Lung (tissue), 11 donors: ENCODE measurements at regions not wholly inside any gene's neighbourhood (a gene's known extent, or its start where the extent isn't known, plus 50 kb on each side); places are given as distances from the start of the nearest gene placed in this dataset.

Experiments used
- ATAC-seq: fragments of 200-7000 bp; cut with Tn5 transposase; one replicate; pipeline ENCODE4 v1.9.1; 2020; ENCODE audit warnings: moderate number of reproducible peaks; ENCODE audit not compliant: insufficient read depth, low FRiP score
- DNase-seq, 3 donors: peaks; one replicate each; pipeline ENCODE4 v3.0.0-alpha.2; 2013 to 2017
- H3K27ac ChIP-seq, 2 donors: one replicate each; pipeline ENCODE4 v1.5.1; 2013; ENCODE audit warnings: mild to moderate bottlenecking in 2 of 2, moderate library complexity in 2 of 2, control low read depth in 1 of 2, inconsistent platforms in 1 of 2, low read depth in 1 of 2, low read length in 1 of 2
- H3K27me3 ChIP-seq, 3 donors: one replicate each; pipeline ENCODE4 v1.5.1; 2013; ENCODE audit warnings: low read length in 2 of 3; ENCODE audit not compliant: control insufficient read depth in 3 of 3, insufficient read depth in 3 of 3
- H3K36me3 ChIP-seq, 4 donors: one replicate each; pipeline ENCODE4 v1.5.1; 2013; ENCODE audit warnings: low read length in 4 of 4, mild to moderate bottlenecking in 1 of 4, moderate library complexity in 1 of 4; ENCODE audit not compliant: control insufficient read depth in 4 of 4, insufficient read depth in 4 of 4
- H3K4me1 ChIP-seq, 5 donors: one replicate each; pipeline ENCODE4 v1.5.1; 2013; ENCODE audit warnings: low read length in 5 of 5, mild to moderate bottlenecking in 2 of 5, moderate library complexity in 1 of 5; ENCODE audit not compliant: control insufficient read depth in 5 of 5, insufficient read depth in 5 of 5
- H3K4me3 ChIP-seq: one replicate; pipeline ENCODE4 v1.5.1; 2013; ENCODE audit warnings: mild to moderate bottlenecking, control low read depth, moderate library complexity
- H3K9ac ChIP-seq, 2 donors: one replicate each; pipeline ENCODE4 v1.5.1; 2013; ENCODE audit warnings: low read length in 2 of 2, control low read depth in 1 of 2; ENCODE audit not compliant: insufficient read depth in 1 of 2
- H3K9me3 ChIP-seq, 4 donors: one replicate each; pipeline ENCODE4 v1.5.1; 2013; ENCODE audit warnings: low read length in 3 of 4, mild to moderate bottlenecking in 1 of 4, moderate library complexity in 1 of 4; ENCODE audit not compliant: control insufficient read depth in 4 of 4, insufficient read depth in 3 of 4
- CTCF ChIP-seq: IDR thresholded peaks from 2 replicates; pipeline ENCODE4 v1.5.1; 2012; ENCODE audit warnings: mild to moderate bottlenecking; ENCODE audit errors: control extremely low read depth, extremely low read depth
- WGBS, 2 donors: extraction: QIAGEN DNeasy Blood & Tissue Kit; methylation state at CpG; one replicate each; pipeline ENCODE4 v1.1.7; 2013; 5-methylcytosine and 5-hydroxymethylcytosine counted together
- donor health status: control.
- donor health status: control.
- donor health status: Bipolar disorder and iron deficiency.
- donor health status: healthy.
- donor health status: DM: yes; HTN: yes; CAD: no.

- peak in 1 of 3 donors; percentile 58 for DNase-seq
- Histone ChIP-seq H3K4me3 (no peak overlapping the region), H3K27me3 (no peaks in the 10 kb centered on the region), H3K4me1 (peaks cover 10 to 21% (median 11%) of the 10 kb centered on the region in 5 donors), H3K9ac (no peak overlapping the region), H3K27ac (no peak overlapping the region), H3K9me3 (no peaks in the 10 kb centered on the region), H3K36me3 (no peaks in the 10 kb centered on the region)
- 87 to 95% methylated on average over 1 of the region's 1 CpG for WGBS, 2 donors
- no peak for TF ChIP-seq CTCF
- no peak for ATAC-seq
Observed at GRCh38 chr13:97130190-97130589, 91.9 kb upstream of the MBNL2 start.

GRCh38 chr13:97131447-97131846 lies 90.7 kb upstream of the MBNL2 start:
- H3K9ac ChIP-seq = no peak overlapping the region
- H3K27ac ChIP-seq = no peak overlapping the region
- no peaks in the 10 kb centered on the region for H3K27me3 ChIP-seq
- no peaks in the 10 kb centered on the region for H3K36me3 ChIP-seq
- ATAC-seq (no peak), DNase-seq (no peak)
- peaks cover under 1 to 9% (median 5%) of the 10 kb centered on the region in 5 donors for H3K4me1 ChIP-seq
- 90 to 94% methylated on average over 4 of the region's 4 CpGs for WGBS, 2 donors
- H3K4me3 ChIP-seq = no peak overlapping the region
- TF ChIP-seq CTCF = no peak
- no peaks in the 10 kb centered on the region for H3K9me3 ChIP-seq

GRCh38 chr13:97133554-97133953 lies 88.6 kb upstream of the MBNL2 start:
- ATAC-seq (no peak), DNase-seq (no peak)
- Histone ChIP-seq H3K9ac (no peak overlapping the region), H3K36me3 (no peaks in the 10 kb centered on the region), H3K9me3 (no peaks in the 10 kb centered on the region), H3K4me3 (no peak overlapping the region), H3K27ac (peak overlapping the region in 1 of 2 donors; percentile 51), H3K27me3 (no peaks in the 10 kb centered on the region), H3K4me1 (peaks cover 0 to 8% (median 0%) of the 10 kb centered on the region in 5 donors)
- WGBS, 2 donors = 81 to 85% methylated on average over 3 of the region's 3 CpGs
- TF ChIP-seq CTCF = no peak

GRCh38 chr13:97133955-97134354 lies 88.2 kb upstream of the MBNL2 start:
- Histone ChIP-seq H3K36me3 (no peaks in the 10 kb centered on the region), H3K27ac (peak overlapping the region in 1 of 2 donors; percentile 78), H3K4me1 (peaks cover 0 to 8% (median 0%) of the 10 kb centered on the region in 5 donors), H3K9ac (no peak overlapping the region), H3K4me3 (no peak overlapping the region), H3K27me3 (no peaks in the 10 kb centered on the region), H3K9me3 (no peaks in the 10 kb centered on the region)
- no peak for TF ChIP-seq CTCF
- WGBS, 2 donors = 68 to 82% methylated on average over 3 of the region's 3 CpGs
- DNase-seq = no peak
- peak; percentile 68 for ATAC-seq
